ENCODE measurements at regions not wholly inside any gene's neighbourhood (a gene's known extent, or its start where the extent isn't known, plus 50 kb on each side); places are given as distances from the start of the nearest gene placed in this dataset.

DNA sequence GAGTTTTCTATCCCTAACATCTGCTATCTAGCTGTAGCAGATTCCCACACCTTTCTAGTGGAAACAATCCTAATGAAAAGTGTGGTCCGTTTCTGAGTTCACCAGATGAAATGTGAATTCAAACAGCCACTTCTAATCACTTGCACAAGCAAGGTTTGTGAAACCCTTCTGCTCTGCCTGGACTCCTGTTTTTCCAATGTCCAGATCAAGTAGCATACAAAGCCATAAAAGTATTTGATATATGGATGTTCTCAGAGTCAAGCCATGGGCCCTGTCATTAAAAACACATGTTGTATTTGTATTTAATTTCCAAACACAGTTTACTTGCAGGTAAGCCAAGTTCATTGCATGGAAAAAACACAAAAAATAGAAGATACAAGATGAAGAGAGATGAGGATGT, 570.4 kb downstream of the NR2F1-AS1 start:
- Histone ChIP-seq H3K9me3 (ENCODE audit: control insufficient read depth in 1 of 2, low read length in 2 of 2) (no peaks in the 10 kb centered on the region), H3K36me3 (ENCODE audit: control insufficient read depth in 1 of 2, insufficient read depth in 2 of 2, low read length in 2 of 2) (no peaks in the 10 kb centered on the region), H3K27me3 (ENCODE audit: low read depth, low read length) (no peaks in the 10 kb centered on the region), H3K27ac (ENCODE audit: low read length) (no peak overlapping the region), H3K4me3 (ENCODE audit: low read depth in 1 of 2, low read length in 2 of 2) (no peak overlapping the region), H3K4me1 (ENCODE audit: control insufficient read depth in 1 of 2, insufficient read depth in 2 of 2, low read length in 2 of 2) (no peaks in the 10 kb centered on the region)

DNA sequence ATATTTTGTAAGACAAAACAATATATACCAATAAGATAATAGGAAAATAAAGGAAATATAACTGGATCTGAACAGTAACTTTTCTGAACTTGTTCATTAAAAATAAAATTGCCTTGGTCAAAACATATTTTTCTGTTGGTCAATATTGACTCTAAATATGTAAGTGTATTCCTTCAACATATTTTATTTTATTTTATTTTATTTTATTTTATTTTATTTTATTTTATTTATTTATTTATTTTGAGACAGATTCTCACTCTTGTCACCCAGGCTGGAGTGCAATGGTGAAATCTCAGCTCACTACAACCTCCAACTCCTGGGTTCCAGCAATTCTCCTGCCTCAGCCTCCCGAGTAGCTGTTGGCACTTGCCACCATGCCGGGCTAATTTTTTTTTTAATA, 571.0 kb downstream of the NR2F1-AS1 start:
- no peaks in the 10 kb centered on the region for H3K36me3 ChIP-seq (ENCODE audit: control insufficient read depth in 1 of 2, insufficient read depth in 2 of 2, low read length in 2 of 2)
- no peak overlapping the region for H3K27ac ChIP-seq (ENCODE audit: low read length)
- no peaks in the 10 kb centered on the region for H3K4me1 ChIP-seq (ENCODE audit: control insufficient read depth in 1 of 2, insufficient read depth in 2 of 2, low read length in 2 of 2)
- no peaks in the 10 kb centered on the region for H3K27me3 ChIP-seq (ENCODE audit: low read depth, low read length)
- H3K4me3 ChIP-seq (ENCODE audit: low read depth in 1 of 2, low read length in 2 of 2): no peak overlapping the region
- no peaks in the 10 kb centered on the region for H3K9me3 ChIP-seq (ENCODE audit: control insufficient read depth in 1 of 2, low read length in 2 of 2)

DNA sequence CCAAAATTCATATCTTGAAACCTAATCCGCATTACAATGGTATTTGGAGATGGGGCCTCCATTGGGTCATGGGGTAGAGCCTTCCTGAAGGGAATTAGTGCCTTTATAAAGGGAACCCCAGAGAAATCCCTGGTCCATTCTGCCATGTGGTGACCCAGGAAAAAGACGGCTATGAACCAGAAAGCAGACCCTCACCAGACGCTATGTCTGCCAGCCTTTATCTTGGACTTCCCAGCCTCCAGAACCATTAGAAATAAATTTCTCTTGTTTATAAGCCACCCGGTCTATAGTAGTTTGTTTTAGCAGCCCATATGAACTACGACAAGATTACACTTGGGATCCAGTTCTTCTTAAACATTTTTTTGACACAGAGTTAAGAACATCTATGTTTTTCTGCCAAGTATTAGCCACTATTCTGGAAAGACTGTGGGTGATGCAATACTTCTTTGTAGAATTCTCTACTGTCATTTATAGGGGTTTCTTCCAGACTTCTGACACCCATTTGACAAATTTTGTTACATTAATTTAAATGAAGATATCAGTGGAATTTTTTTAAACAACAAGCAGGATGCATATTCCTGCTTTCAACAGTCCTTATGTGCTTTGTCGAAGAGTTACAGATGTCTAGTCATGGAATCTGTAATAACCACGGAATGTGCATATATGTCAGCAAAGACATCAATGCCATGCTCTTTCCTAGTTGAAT, 572.4 kb downstream of the NR2F1-AS1 start:
- Histone ChIP-seq H3K4me1 (ENCODE audit: control insufficient read depth in 1 of 2, insufficient read depth in 2 of 2, low read length in 2 of 2) (no peaks in the 10 kb centered on the region), H3K36me3 (ENCODE audit: control insufficient read depth in 1 of 2, insufficient read depth in 2 of 2, low read length in 2 of 2) (no peaks in the 10 kb centered on the region), H3K27ac (ENCODE audit: low read length) (no peak overlapping the region), H3K4me3 (ENCODE audit: low read depth in 1 of 2, low read length in 2 of 2) (no peak overlapping the region), H3K9me3 (ENCODE audit: control insufficient read depth in 1 of 2, low read length in 2 of 2) (no peaks in the 10 kb centered on the region), H3K27me3 (ENCODE audit: low read depth, low read length) (no peaks in the 10 kb centered on the region)

DNA sequence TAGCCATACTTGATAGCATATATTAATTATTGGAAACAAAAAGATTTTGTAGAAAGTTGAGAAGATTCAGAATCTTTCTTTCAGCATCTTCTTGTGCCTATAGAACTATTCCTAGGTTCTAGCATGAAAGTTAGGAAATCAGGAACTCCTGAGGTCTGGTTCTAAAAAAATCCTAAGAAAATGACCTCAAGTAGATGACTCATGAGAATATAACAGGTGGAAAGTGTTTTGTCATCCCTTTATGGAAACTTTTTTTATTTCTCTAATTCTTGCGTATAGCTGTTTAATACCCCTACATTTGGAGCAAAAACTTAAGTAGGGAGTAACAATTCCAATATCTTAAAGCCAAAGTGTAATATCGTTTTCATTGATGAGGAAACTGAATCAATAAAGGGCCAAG, 574.1 kb downstream of the NR2F1-AS1 start:
- H3K36me3 ChIP-seq (ENCODE audit: control insufficient read depth in 1 of 2, insufficient read depth in 2 of 2, low read length in 2 of 2): no peaks in the 10 kb centered on the region
- H3K4me1 ChIP-seq (ENCODE audit: control insufficient read depth in 1 of 2, insufficient read depth in 2 of 2, low read length in 2 of 2): no peaks in the 10 kb centered on the region
- H3K27ac ChIP-seq (ENCODE audit: low read length): no peak overlapping the region
- H3K4me3 ChIP-seq (ENCODE audit: low read depth in 1 of 2, low read length in 2 of 2): no peak overlapping the region
- no peaks in the 10 kb centered on the region for H3K27me3 ChIP-seq (ENCODE audit: low read depth, low read length)
- no peaks in the 10 kb centered on the region for H3K9me3 ChIP-seq (ENCODE audit: control insufficient read depth in 1 of 2, low read length in 2 of 2)

DNA sequence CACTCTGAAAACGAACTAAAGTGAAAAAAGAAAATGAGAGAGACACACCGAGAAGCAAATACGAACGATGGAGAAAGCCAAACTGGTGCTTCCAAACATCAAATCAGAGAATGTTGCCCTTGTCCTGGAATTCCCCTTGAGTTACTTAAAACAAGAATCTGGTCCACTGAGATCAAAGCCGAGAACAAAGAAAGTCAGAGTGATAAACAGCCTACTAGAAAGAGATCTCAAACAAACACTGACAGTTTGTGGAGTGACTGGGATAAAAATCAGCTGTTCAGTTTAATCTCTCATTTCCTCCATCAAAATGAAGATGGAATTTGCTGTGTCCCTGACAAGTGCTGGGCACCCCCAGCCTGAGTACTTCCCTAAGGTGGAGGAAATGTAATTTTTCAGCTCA, 582.6 kb downstream of the NR2F1-AS1 start:
- Histone ChIP-seq H3K36me3 (ENCODE audit: control insufficient read depth in 1 of 2, insufficient read depth in 2 of 2, low read length in 2 of 2) (no peaks in the 10 kb centered on the region), H3K27me3 (ENCODE audit: low read depth, low read length) (no peaks in the 10 kb centered on the region), H3K9me3 (ENCODE audit: control insufficient read depth in 1 of 2, low read length in 2 of 2) (peaks cover 7 to 15% of the 10 kb centered on the region in 2 donors), H3K4me3 (ENCODE audit: low read depth in 1 of 2, low read length in 2 of 2) (no peak overlapping the region), H3K27ac (ENCODE audit: low read length) (no peak overlapping the region), H3K4me1 (ENCODE audit: control insufficient read depth in 1 of 2, insufficient read depth in 2 of 2, low read length in 2 of 2) (no peaks in the 10 kb centered on the region)

DNA sequence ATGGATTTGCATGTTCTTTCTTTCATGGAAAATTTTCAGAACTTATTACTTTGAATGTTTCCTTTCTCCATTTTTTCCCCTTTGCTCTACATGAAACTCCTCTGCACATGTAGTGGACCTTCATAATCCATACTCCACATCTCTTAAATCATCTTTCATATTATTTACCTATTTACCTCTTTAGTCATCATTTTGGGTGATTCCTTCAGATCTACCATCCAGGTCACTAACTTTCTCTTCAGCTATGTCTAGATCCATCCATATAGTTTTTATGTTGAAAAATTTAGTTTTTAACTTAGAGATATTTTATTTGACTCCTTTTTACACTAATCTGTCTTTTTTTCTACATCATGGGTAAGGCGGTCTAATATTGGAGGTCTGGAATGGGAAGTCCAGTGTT, 586.6 kb downstream of the NR2F1-AS1 start:
- Histone ChIP-seq H3K27ac (ENCODE audit: low read length) (no peak overlapping the region), H3K9me3 (ENCODE audit: control insufficient read depth in 1 of 2, low read length in 2 of 2) (peaks cover 7 to 12% of the 10 kb centered on the region in 2 donors), H3K4me1 (ENCODE audit: control insufficient read depth in 1 of 2, insufficient read depth in 2 of 2, low read length in 2 of 2) (no peaks in the 10 kb centered on the region), H3K27me3 (ENCODE audit: low read depth, low read length) (no peaks in the 10 kb centered on the region), H3K36me3 (ENCODE audit: control insufficient read depth in 1 of 2, insufficient read depth in 2 of 2, low read length in 2 of 2) (no peaks in the 10 kb centered on the region), H3K4me3 (ENCODE audit: low read depth in 1 of 2, low read length in 2 of 2) (no peak overlapping the region)

DNA sequence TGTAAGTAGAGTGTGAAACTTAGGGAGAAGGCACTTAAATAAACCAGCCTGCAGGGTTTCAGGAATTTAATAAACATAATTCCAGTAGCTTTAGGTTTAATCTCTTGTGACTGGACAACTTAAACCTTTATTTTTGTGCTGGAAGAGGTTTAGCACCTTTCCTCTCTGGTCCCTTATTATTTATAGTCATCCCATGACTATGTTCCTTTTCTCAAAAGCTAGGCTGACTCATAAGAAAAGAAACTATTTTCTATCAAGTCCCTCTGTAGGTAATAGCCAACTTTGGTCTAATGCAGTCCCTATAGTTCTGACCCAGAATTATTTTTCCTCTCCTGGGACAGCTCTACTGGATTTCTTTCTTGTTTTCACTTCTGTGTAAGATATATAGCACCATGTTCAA, 588.9 kb downstream of the NR2F1-AS1 start:
- H3K36me3 ChIP-seq (ENCODE audit: control insufficient read depth in 1 of 2, insufficient read depth in 2 of 2, low read length in 2 of 2): no peaks in the 10 kb centered on the region
- H3K4me3 ChIP-seq (ENCODE audit: low read depth in 1 of 2, low read length in 2 of 2): no peak overlapping the region
- no peak overlapping the region for H3K27ac ChIP-seq (ENCODE audit: low read length)
- H3K9me3 ChIP-seq (ENCODE audit: control insufficient read depth in 1 of 2, low read length in 2 of 2): peaks cover 7 to 9% of the 10 kb centered on the region in 2 donors
- H3K4me1 ChIP-seq (ENCODE audit: control insufficient read depth in 1 of 2, insufficient read depth in 2 of 2, low read length in 2 of 2): no peaks in the 10 kb centered on the region
- no peaks in the 10 kb centered on the region for H3K27me3 ChIP-seq (ENCODE audit: low read depth, low read length)

DNA sequence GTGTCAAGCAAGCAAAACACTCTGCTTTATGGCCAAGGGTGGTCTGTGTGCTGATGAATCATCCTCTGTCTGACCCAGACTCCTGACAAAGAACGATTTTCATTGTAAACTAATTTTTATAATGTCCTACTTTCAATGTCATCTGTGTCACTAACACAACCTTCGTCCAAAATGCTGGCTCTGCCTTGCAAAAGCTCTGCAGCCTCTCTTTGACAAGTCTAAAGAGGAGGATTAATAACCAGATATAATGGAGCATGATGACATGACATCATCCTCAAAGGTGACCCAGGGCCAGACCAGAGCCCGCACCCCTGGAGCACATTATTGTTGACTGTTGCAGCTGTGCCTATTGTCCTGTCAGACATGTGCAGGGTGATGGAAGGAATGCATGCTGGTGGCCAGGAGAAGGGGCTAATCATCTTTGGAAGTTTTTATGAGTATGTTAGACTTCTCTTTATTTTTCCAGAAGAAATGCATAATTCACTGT, 589.4 kb downstream of the NR2F1-AS1 start:
- no peak overlapping the region for H3K4me3 ChIP-seq (ENCODE audit: low read depth in 1 of 2, low read length in 2 of 2)
- no peaks in the 10 kb centered on the region for H3K4me1 ChIP-seq (ENCODE audit: control insufficient read depth in 1 of 2, insufficient read depth in 2 of 2, low read length in 2 of 2)
- H3K9me3 ChIP-seq (ENCODE audit: control insufficient read depth in 1 of 2, low read length in 2 of 2): peaks cover 7 to 9% of the 10 kb centered on the region in 2 donors
- H3K36me3 ChIP-seq (ENCODE audit: control insufficient read depth in 1 of 2, insufficient read depth in 2 of 2, low read length in 2 of 2): no peaks in the 10 kb centered on the region
- no peak overlapping the region for H3K27ac ChIP-seq (ENCODE audit: low read length)
- H3K27me3 ChIP-seq (ENCODE audit: low read depth, low read length): no peaks in the 10 kb centered on the region

DNA sequence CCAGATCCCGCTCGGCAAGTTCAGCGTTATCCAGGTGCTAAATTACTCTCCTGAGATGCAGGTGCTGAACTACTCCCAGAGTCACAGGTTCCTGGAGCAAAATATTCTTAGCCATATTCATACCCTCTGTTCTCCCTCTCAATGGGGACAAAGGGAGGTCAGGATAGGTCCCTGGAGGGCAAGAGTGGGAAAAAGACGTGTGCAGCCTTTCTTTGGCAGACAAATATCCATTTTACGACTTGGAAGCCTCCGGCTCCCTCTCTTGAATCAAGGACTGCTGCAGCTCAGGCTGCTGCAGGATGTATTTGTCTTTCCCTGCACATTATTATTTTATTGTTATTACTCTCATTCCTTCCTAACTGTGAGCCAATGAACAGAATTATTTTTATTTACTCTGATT, 590.2 kb downstream of the NR2F1-AS1 start:
- peaks cover 7 to 9% of the 10 kb centered on the region in 2 donors for H3K9me3 ChIP-seq (ENCODE audit: control insufficient read depth in 1 of 2, low read length in 2 of 2)
- no peak overlapping the region for H3K27ac ChIP-seq (ENCODE audit: low read length)
- no peaks in the 10 kb centered on the region for H3K4me1 ChIP-seq (ENCODE audit: control insufficient read depth in 1 of 2, insufficient read depth in 2 of 2, low read length in 2 of 2)
- no peaks in the 10 kb centered on the region for H3K36me3 ChIP-seq (ENCODE audit: control insufficient read depth in 1 of 2, insufficient read depth in 2 of 2, low read length in 2 of 2)
- no peak overlapping the region for H3K4me3 ChIP-seq (ENCODE audit: low read depth in 1 of 2, low read length in 2 of 2)
- H3K27me3 ChIP-seq (ENCODE audit: low read depth, low read length): no peaks in the 10 kb centered on the region

DNA sequence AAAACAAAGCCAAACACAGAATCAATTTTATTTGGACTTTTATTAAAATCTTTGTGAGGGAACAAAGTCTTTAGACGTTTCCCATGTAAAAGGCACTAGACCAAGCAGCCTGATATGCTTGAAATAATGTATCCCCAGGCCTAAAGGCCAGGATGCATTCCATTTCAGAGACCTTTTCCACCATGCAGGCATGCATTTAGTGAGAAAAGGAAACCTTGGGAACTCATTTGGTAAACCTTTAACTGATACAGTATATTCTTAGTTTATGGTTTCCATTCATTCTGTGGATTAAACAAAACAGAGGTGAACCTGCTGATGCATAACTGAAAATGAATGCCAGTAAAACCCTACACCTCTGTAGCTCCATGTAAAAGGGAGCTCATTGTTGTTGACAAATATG, 600.0 kb downstream of the NR2F1-AS1 start:
- no peaks in the 10 kb centered on the region for H3K27me3 ChIP-seq (ENCODE audit: low read depth, low read length)
- H3K36me3 ChIP-seq (ENCODE audit: control insufficient read depth in 1 of 2, insufficient read depth in 2 of 2, low read length in 2 of 2): no peaks in the 10 kb centered on the region
- no peaks in the 10 kb centered on the region for H3K9me3 ChIP-seq (ENCODE audit: control insufficient read depth in 1 of 2, low read length in 2 of 2)
- H3K4me3 ChIP-seq (ENCODE audit: low read depth in 1 of 2, low read length in 2 of 2): no peak overlapping the region
- H3K27ac ChIP-seq (ENCODE audit: low read length): no peak overlapping the region
- no peaks in the 10 kb centered on the region for H3K4me1 ChIP-seq (ENCODE audit: control insufficient read depth in 1 of 2, insufficient read depth in 2 of 2, low read length in 2 of 2)

DNA sequence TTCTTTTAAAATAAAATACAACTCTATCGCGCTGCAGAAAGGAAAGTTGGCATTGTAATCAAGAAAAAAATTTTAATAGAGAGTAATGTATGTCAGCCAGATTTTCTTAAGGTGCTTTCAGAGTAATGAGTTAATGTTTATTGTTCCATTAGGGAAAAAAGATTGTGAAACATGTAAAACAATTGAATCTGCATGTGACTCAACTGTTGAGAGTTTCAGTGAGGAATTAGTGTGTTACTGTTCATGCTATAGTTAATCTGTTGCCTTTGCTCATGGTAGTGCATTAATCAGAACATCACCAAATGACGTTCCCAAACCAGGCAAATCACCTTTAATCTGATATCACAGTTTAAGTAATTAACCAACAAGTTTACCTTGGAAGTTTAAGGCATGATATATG, 600.5 kb downstream of the NR2F1-AS1 start:
- no peak overlapping the region for H3K4me3 ChIP-seq (ENCODE audit: low read depth in 1 of 2, low read length in 2 of 2)
- H3K9me3 ChIP-seq (ENCODE audit: control insufficient read depth in 1 of 2, low read length in 2 of 2): no peaks in the 10 kb centered on the region
- no peak overlapping the region for H3K27ac ChIP-seq (ENCODE audit: low read length)
- no peaks in the 10 kb centered on the region for H3K27me3 ChIP-seq (ENCODE audit: low read depth, low read length)
- no peaks in the 10 kb centered on the region for H3K36me3 ChIP-seq (ENCODE audit: control insufficient read depth in 1 of 2, insufficient read depth in 2 of 2, low read length in 2 of 2)
- no peaks in the 10 kb centered on the region for H3K4me1 ChIP-seq (ENCODE audit: control insufficient read depth in 1 of 2, insufficient read depth in 2 of 2, low read length in 2 of 2)

DNA sequence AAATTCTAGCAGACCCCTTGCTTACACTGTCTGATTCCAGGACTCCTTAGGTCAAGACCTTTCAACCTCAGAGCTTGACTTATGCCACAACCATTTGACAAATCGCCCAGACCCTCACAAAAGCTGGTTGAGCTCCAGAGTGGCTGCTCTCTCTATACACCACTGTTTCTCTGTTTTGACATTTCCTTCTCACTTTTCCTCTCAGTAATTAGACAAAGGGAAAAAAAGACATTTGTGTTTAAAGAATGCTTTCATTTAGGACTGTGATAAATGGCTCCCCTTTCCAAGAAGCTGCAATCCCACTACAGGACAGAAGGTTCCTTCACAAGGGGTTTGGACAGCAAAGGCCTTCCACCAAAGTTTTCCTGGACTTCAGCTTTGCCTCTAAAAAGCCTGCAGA, 601.3 kb downstream of the NR2F1-AS1 start:
- Histone ChIP-seq H3K27ac (ENCODE audit: low read length) (no peak overlapping the region), H3K9me3 (ENCODE audit: control insufficient read depth in 1 of 2, low read length in 2 of 2) (no peaks in the 10 kb centered on the region), H3K4me1 (ENCODE audit: control insufficient read depth in 1 of 2, insufficient read depth in 2 of 2, low read length in 2 of 2) (no peaks in the 10 kb centered on the region), H3K36me3 (ENCODE audit: control insufficient read depth in 1 of 2, insufficient read depth in 2 of 2, low read length in 2 of 2) (no peaks in the 10 kb centered on the region), H3K27me3 (ENCODE audit: low read depth, low read length) (no peaks in the 10 kb centered on the region), H3K4me3 (ENCODE audit: low read depth in 1 of 2, low read length in 2 of 2) (no peak overlapping the region)
